IMR-90 (cell line): ENCODE measurements at regions not wholly inside any gene's neighbourhood (a gene's known extent, or its start where the extent isn't known, plus 50 kb on each side); places are given as distances from the start of the nearest gene placed in this dataset.

Experiments
- ATAC-seq: fragments of 200-7000 bp; cut with Tn5 transposase; 2 replicates; pipeline ENCODE4 v1.9.1; 2020; ENCODE audit warnings: low read depth, mild to moderate bottlenecking, moderate library complexity
- BruUV-seq: library from RNA; stranded (reverse); fragments of 400-500 nt; replicated peaks from 2 replicates; lab custom pipeline; 2021; lab: Mats Ljungman, UMichigan
- CTCF ChIA-PET: fragments of 300-600 bp; formaldehyde crosslinking; extraction: SDS; loops from one replicate; lab custom pipeline; 2021; ENCODE audit warnings: antibody characterized with exemption; lab: Yijun Ruan, JAX
- POLR2A ChIA-PET: fragments of 300-600 bp; sonication (Branson Sonifier 250); formaldehyde crosslinking; loops from one replicate; lab custom pipeline; 2022; ENCODE audit warnings: antibody characterized with exemption; ENCODE audit not compliant: unreplicated experiment; lab: Charles Lee
- DNase-seq: peaks from one replicate; pipeline ENCODE4 v3.0.0; 2013
- H2AFZ ChIP-seq: replicated peaks from 2 replicates; pipeline ENCODE3; 2013; ENCODE audit warnings: low read length, mild to moderate bottlenecking; ENCODE audit not compliant: poor library complexity
- H2AK5ac ChIP-seq: 2 replicates; pipeline ENCODE4 v1.6.1; 2013; ENCODE audit warnings: low read depth, low read length, inconsistent platforms
- H2AK9ac ChIP-seq: replicated peaks from 2 replicates; pipeline ENCODE3; 2013; ENCODE audit warnings: mild to moderate bottlenecking, low read depth, low read length, moderate library complexity; ENCODE audit not compliant: poor library complexity
- H2BK120ac ChIP-seq: 2 replicates; pipeline ENCODE4 v1.6.1; 2013; ENCODE audit warnings: low read depth, low read length, inconsistent platforms
- H2BK15ac ChIP-seq: 3 replicates; pipeline ENCODE4 v1.6.1; 2013; ENCODE audit warnings: low read depth, low read length, inconsistent platforms
- H2BK20ac ChIP-seq: 2 replicates; pipeline ENCODE4 v1.6.1; 2013; ENCODE audit warnings: low read depth, mild to moderate bottlenecking, inconsistent platforms, low read length, moderate library complexity
- H2BK5ac ChIP-seq: 2 replicates; pipeline ENCODE4 v1.6.1; 2013; ENCODE audit warnings: mild to moderate bottlenecking, low read depth, low read length, inconsistent platforms; ENCODE audit not compliant: poor library complexity, severe bottlenecking
- H3K14ac ChIP-seq: replicated peaks from 2 replicates; pipeline ENCODE4 v1.6.1; 2013; ENCODE audit warnings: low read depth, low read length, inconsistent platforms
- H3K18ac ChIP-seq: 2 replicates; pipeline ENCODE4 v1.6.1; 2013; ENCODE audit warnings: low read depth, low read length, control low read depth
- H3K23ac ChIP-seq: 2 replicates; pipeline ENCODE4 v1.6.1; 2013; ENCODE audit warnings: low read depth, low read length, inconsistent platforms
- H3K27ac ChIP-seq: 2 replicates; pipeline ENCODE4 v1.5.1; 2013; ENCODE audit warnings: mild to moderate bottlenecking, control low read depth, low read length; ENCODE audit not compliant: insufficient read depth
- H3K27me3 ChIP-seq: 2 replicates; pipeline ENCODE4 v1.6.1; 2013; ENCODE audit warnings: low read length; ENCODE audit not compliant: control insufficient read depth, insufficient read depth
- H3K36me3 ChIP-seq: 2 replicates; pipeline ENCODE4 v1.6.1; 2013; ENCODE audit warnings: low read length, mixed read lengths; ENCODE audit not compliant: control insufficient read depth, insufficient read depth
- H3K4ac ChIP-seq: 2 replicates; pipeline ENCODE4 v1.6.1; 2013; ENCODE audit warnings: low read depth, low read length, inconsistent platforms
- H3K4me1 ChIP-seq: 2 replicates; pipeline ENCODE4 v1.6.1; 2013; ENCODE audit warnings: low read length, mixed read lengths; ENCODE audit not compliant: control insufficient read depth, insufficient read depth
- H3K4me2 ChIP-seq: 2 replicates; pipeline ENCODE4 v1.6.1; 2013; ENCODE audit warnings: low read depth, mild to moderate bottlenecking, control low read depth, low read length, moderate library complexity
- H3K4me3 ChIP-seq: 2 replicates; pipeline ENCODE4 v1.5.1; 2013; ENCODE audit warnings: low read depth, mild to moderate bottlenecking, control low read depth, low read length, moderate library complexity; ENCODE audit not compliant: insufficient read depth
- H3K56ac ChIP-seq: 2 replicates; pipeline ENCODE4 v1.6.1; 2013; ENCODE audit warnings: low read length, inconsistent platforms; ENCODE audit not compliant: insufficient read depth; ENCODE audit errors: extremely low read depth
- H3K79me1 ChIP-seq, 2 experiments: 2 replicates each; pipeline ENCODE4 v1.6.1; 2013; ENCODE audit warnings: low read length in 2 of 2, inconsistent platforms in 1 of 2, low read depth in 1 of 2
- H3K9ac ChIP-seq: 2 replicates; pipeline ENCODE4 v1.6.1; 2013; ENCODE audit warnings: low read depth, low read length, control low read depth
- H3K9me1 ChIP-seq: 2 replicates; pipeline ENCODE4 v1.6.1; 2013; ENCODE audit warnings: low read length, inconsistent platforms; ENCODE audit not compliant: insufficient read depth
- H3K9me3 ChIP-seq: 2 replicates; pipeline ENCODE4 v1.6.1; 2013; ENCODE audit warnings: low read length; ENCODE audit not compliant: control insufficient read depth, insufficient read depth
- H4K20me1 ChIP-seq: 2 replicates; pipeline ENCODE4 v1.6.1; 2013; ENCODE audit warnings: low read length, inconsistent platforms; ENCODE audit not compliant: insufficient read depth
- H4K5ac ChIP-seq: 2 replicates; pipeline ENCODE4 v1.6.1; 2013; ENCODE audit warnings: mild to moderate bottlenecking, low read depth, low read length, control low read depth
- H4K8ac ChIP-seq, 2 experiments: 2 replicates each; pipeline ENCODE4 v1.6.1; 2013; ENCODE audit warnings: low read depth in 2 of 2, low read length in 2 of 2, control low read depth in 1 of 2, inconsistent platforms in 1 of 2
- H4K91ac ChIP-seq: 2 replicates; pipeline ENCODE4 v1.6.1; 2013; ENCODE audit warnings: low read depth, low read length, inconsistent platforms; ENCODE audit not compliant: insufficient read depth
- BHLHE40 ChIP-seq: fragments of 150-350 bp; IDR thresholded peaks from 2 replicates; pipeline ENCODE4 v1.6.1; 2016; ENCODE audit warnings: mild to moderate bottlenecking, low read depth, low read length
- CEBPB ChIP-seq: IDR thresholded peaks from 2 replicates; pipeline ENCODE4 v1.6.1; 2012; ENCODE audit warnings: low read depth, low read length, improper control_type of control experiment
- CHD1 ChIP-seq: IDR thresholded peaks from 2 replicates; pipeline ENCODE4 v1.6.1; 2012; ENCODE audit warnings: low read depth, low read length, improper control_type of control experiment
- CTCF ChIP-seq: conservative IDR thresholded peaks from 2 replicates; pipeline ENCODE4 v1.5.1; 2012; ENCODE audit warnings: mild to moderate bottlenecking, low read depth, low read length, improper control_type of control experiment
- ELK1 ChIP-seq: fragments of 150-350 bp; IDR thresholded peaks from 2 replicates; pipeline ENCODE4 v1.6.1; 2016; ENCODE audit warnings: low read depth, mild to moderate bottlenecking, low read length, moderate library complexity, borderline replicate concordance
- FOS ChIP-seq: fragments of 150-350 bp; IDR thresholded peaks from 2 replicates; pipeline ENCODE4 v1.6.1; 2016; ENCODE audit warnings: low read depth, low read length
- MAFK ChIP-seq: IDR thresholded peaks from 2 replicates; pipeline ENCODE4 v1.6.1; 2012; ENCODE audit warnings: low read depth, low read length, improper control_type of control experiment
- MAZ ChIP-seq: IDR thresholded peaks from 2 replicates; pipeline ENCODE4 v1.6.1; 2012; ENCODE audit warnings: low read depth, mild to moderate bottlenecking, low read length, improper control_type of control experiment, moderate library complexity, borderline replicate concordance
- MXI1 ChIP-seq: IDR thresholded peaks from 2 replicates; pipeline ENCODE4 v1.6.1; 2012; ENCODE audit warnings: low read depth, mild to moderate bottlenecking, low read length, moderate library complexity, borderline replicate concordance
- NFE2L2 ChIP-seq: fragments of 150-350 bp; IDR thresholded peaks from 2 replicates; pipeline ENCODE4 v1.6.1; 2016; ENCODE audit warnings: low read depth, mild to moderate bottlenecking, low read length
- POLR2A ChIP-seq: IDR thresholded peaks from 2 replicates; pipeline ENCODE4 v1.6.1; 2012; ENCODE audit warnings: mild to moderate bottlenecking, low read depth, low read length
- RAD21 ChIP-seq: IDR thresholded peaks from 2 replicates; pipeline ENCODE4 v1.6.1; 2012; ENCODE audit warnings: low read length, improper control_type of control experiment
- RCOR1 ChIP-seq: IDR thresholded peaks from 2 replicates; pipeline ENCODE4 v1.6.1; 2012; ENCODE audit warnings: mild to moderate bottlenecking, low read length, improper control_type of control experiment; ENCODE audit not compliant: insufficient replicate concordance
- RFX5 ChIP-seq: IDR thresholded peaks from 2 replicates; pipeline ENCODE4 v1.8.0; 2012; ENCODE audit warnings: low read depth, mild to moderate bottlenecking, low read length, moderate library complexity
- SMC3 ChIP-seq: fragments of 150-350 bp; IDR thresholded peaks from 2 replicates; pipeline ENCODE4 v1.6.1; 2016; ENCODE audit warnings: low read depth, mild to moderate bottlenecking, antibody characterized with exemption, low read length, moderate library complexity
- USF2 ChIP-seq: fragments of 150-350 bp; IDR thresholded peaks from 2 replicates; pipeline ENCODE4 v1.6.1; 2017; ENCODE audit warnings: mild to moderate bottlenecking, antibody characterized with exemption, low read length, low read depth
- WGBS, 2 experiments: methylation state at CpG; one replicate each; pipeline versions ENCODE4 v1.1.5 to v1.1.7; 2013; ENCODE audit warnings: missing lambda C conversion rate in 2 of 2; ENCODE audit not compliant: insufficient read length in 1 of 2; ENCODE audit errors: extremely low coverage in 2 of 2; 5-methylcytosine and 5-hydroxymethylcytosine counted together
- dilution Hi-C: fragments of 300-500 bp; cut with HindIII; formaldehyde crosslinking; loops from one replicate; pipeline ENCODE4 v1.14.3; 2018; ENCODE audit warnings: low sequenced_read_pairs; ENCODE audit not compliant: unreplicated experiment
- in situ Hi-C: fragments of 300-500 bp; cut with MboI; formaldehyde crosslinking; loops from 3 replicates; pipeline ENCODE4 v1.14.3; 2019; ENCODE audit warnings: low sequenced_read_pairs, inconsistent platforms, mixed read lengths
- intact Hi-C: fragments of 100-400 bp; cut with micrococcal nuclease; formaldehyde crosslinking; loops from 2 replicates; pipeline ENCODE4 v1.10.0; 2022

- no peaks in the 10 kb centered on the region for H3K27me3 ChIP-seq
- in situ Hi-C loops, result no loop called here
- BruUV-seq, result no TSS peak
Observed at GRCh38 chr13:78376822-78377221, 226.5 kb downstream of the POU4F1 start.

More at GRCh38 chr13:78376822-78377221, 226.5 kb downstream of the POU4F1 start:
- Histone ChIP-seq H4K91ac (no peak overlapping the region), H3K18ac (no peak overlapping the region), H3K9ac (no peak overlapping the region), H3K56ac (no peak overlapping the region), H3K4me3 (no peak overlapping the region), H2AK5ac (no peak overlapping the region), H3K9me3 (no peaks in the 10 kb centered on the region), H2AK9ac (no peak overlapping the region), H3K4ac (no peak overlapping the region), H3K4me1 (no peaks in the 10 kb centered on the region), H4K5ac (no peak overlapping the region), H4K8ac (no peak overlapping the region), H2BK20ac (no peak overlapping the region), H4K20me1 (no peaks in the 10 kb centered on the region), H2AFZ (no peak overlapping the region), H2BK5ac (no peak overlapping the region), H3K36me3 (no peaks in the 10 kb centered on the region), H3K9me1 (no peaks in the 10 kb centered on the region), H2BK120ac (no peak overlapping the region), H3K14ac (no peak overlapping the region), H3K27ac (no peak overlapping the region), H3K23ac (no peak overlapping the region), H3K4me2 (no peak overlapping the region), H2BK15ac (no peak overlapping the region), H3K79me1 (no peaks in the 10 kb centered on the region)
- DNase-seq, result no peak
- ChIA-PET CTCF (no interaction called here), POLR2A (no interaction called here)
- no peak for ATAC-seq
- no CpG with 5 or more reads among the region's 4 CpGs for WGBS, 2 experiments
- intact Hi-C loops, result no loop called here
- dilution Hi-C loops, result no loop called here
- TF ChIP-seq CEBPB, result no peak
- TF ChIP-seq BHLHE40, result no peak
- TF ChIP-seq ELK1, result no peak
- TF ChIP-seq USF2, result no peak
- no peak for TF ChIP-seq MAFK
- no peak for TF ChIP-seq NFE2L2
- no peak for TF ChIP-seq RAD21
- TF ChIP-seq RFX5, result no peak
- no peak for TF ChIP-seq CHD1
- no peak for TF ChIP-seq FOS
- no peak for TF ChIP-seq SMC3
- TF ChIP-seq RCOR1, result no peak
- no peak for TF ChIP-seq POLR2A
- no peak for TF ChIP-seq MXI1
- TF ChIP-seq CTCF, result no peak
- no peak for TF ChIP-seq MAZ
